ENCODE measurements at regions not wholly inside any gene's neighbourhood (a gene's known extent, or its start where the extent isn't known, plus 50 kb on each side); places are given as distances from the start of the nearest gene placed in this dataset.
"Not testable (repeated sequence)": the region's sequence is repeated elsewhere in the genome, so short reads cannot be mapped to it uniquely, and the experiment has no call there.

GRCh38 chr10:29732918-29733317 lies 98.1 kb upstream of the SVIL start:
- ChIA-PET POLR2A (no interaction called here), CTCF (interaction anchor here (0.8 to 3.1 kb wide), 7 partner anchors 9 to 126 kb away, joined by 3 to 21 read pairs (median 4); no protein-coding TSS in a partner anchor)
- TF ChIP-seq CTCF (IDR thresholded peaks at IDR 0.05; ENCODE audit: insufficient read depth, low read length, missing control alignments): no peak
- DNase-seq (ENCODE audit: low read depth, low spot score): no peak
- no peak overlapping the region for H3K4me3 ChIP-seq (ENCODE audit: low read depth, low read length)

GRCh38 chr10:29731760-29732159 lies 97.0 kb upstream of the SVIL start:
- POLR2A ChIA-PET: no interaction called here
- CTCF ChIA-PET: no interaction called here
- no peak for DNase-seq (ENCODE audit: low read depth, low spot score)
- H3K4me3 ChIP-seq (ENCODE audit: low read depth, low read length): no peak overlapping the region
- TF ChIP-seq CTCF (IDR thresholded peaks at IDR 0.05; ENCODE audit: insufficient read depth, low read length, missing control alignments): no peak

GRCh38 chr10:29730969-29731368 lies 96.2 kb upstream of the SVIL start:
- ChIA-PET CTCF (no interaction called here), POLR2A (no interaction called here)
- no peak for TF ChIP-seq CTCF (IDR thresholded peaks at IDR 0.05; ENCODE audit: insufficient read depth, low read length, missing control alignments)
- no peak overlapping the region for H3K4me3 ChIP-seq (ENCODE audit: low read depth, low read length)
- DNase-seq (ENCODE audit: low read depth, low spot score): no peak

GRCh38 chr10:29730458-29730857 lies 95.7 kb upstream of the SVIL start:
- CTCF ChIA-PET: no interaction called here
- POLR2A ChIA-PET: interaction anchor here (1.2 kb wide), 1 partner anchor 122 kb away, joined by 4 read pairs; no protein-coding TSS in a partner anchor
- H3K4me3 ChIP-seq (ENCODE audit: low read depth, low read length): no peak overlapping the region
- TF ChIP-seq CTCF (IDR thresholded peaks at IDR 0.05; ENCODE audit: insufficient read depth, low read length, missing control alignments): no peak
- DNase-seq (ENCODE audit: low read depth, low spot score): no peak

- no peak for TF ChIP-seq CTCF (IDR thresholded peaks at IDR 0.05; ENCODE audit: insufficient read depth, low read length, missing control alignments)
- DNase-seq (ENCODE audit: low read depth, low spot score): no peak
- CTCF ChIA-PET: no interaction called here
- POLR2A ChIA-PET: no interaction called here
- H3K4me3 ChIP-seq (ENCODE audit: low read depth, low read length): no peak overlapping the region
Observed at GRCh38 chr10:29728541-29729049, 93.8 kb upstream of the SVIL start.

GRCh38 chr10:29725927-29726326 lies 91.2 kb upstream of the SVIL start:
- H3K4me3 ChIP-seq (ENCODE audit: low read depth, low read length); DNase-seq (ENCODE audit: low read depth, low spot score); POLR2A ChIA-PET: not testable (repeated sequence)
- CTCF ChIA-PET: interaction anchor here (1.2 to 4.6 kb wide), 2 partner anchors 10 to 276 kb away, joined by 3 to 28 read pairs; no protein-coding TSS in a partner anchor

- no peak for DNase-seq (ENCODE audit: low read depth, low spot score)
- CTCF ChIA-PET: interaction anchor here (0.6 to 4.6 kb wide), 3 partner anchors 8 to 69 kb away, joined by 3 to 28 read pairs (median 6); no protein-coding TSS in a partner anchor
- TF ChIP-seq CTCF (IDR thresholded peaks at IDR 0.05; ENCODE audit: insufficient read depth, low read length, missing control alignments): no peak
- POLR2A ChIA-PET: no interaction called here
- no peak overlapping the region for H3K4me3 ChIP-seq (ENCODE audit: low read depth, low read length)
Observed at GRCh38 chr10:29725133-29725720, 90.5 kb upstream of the SVIL start.

Measured in AG04449 (cell line).